ENCODE measurements at regions not wholly inside any gene's neighbourhood (a gene's known extent, or its start where the extent isn't known, plus 50 kb on each side); places are given as distances from the start of the nearest gene placed in this dataset.
"Not testable (repeated sequence)": the region's sequence is repeated elsewhere in the genome, so short reads cannot be mapped to it uniquely, and the experiment has no call there.

- no peak for DNase-seq (ENCODE audit: low spot score)
These were observed 784.6 kb downstream of the TMTC2 start for GRCh38 chr12:83471341-83471740.

- DNase-seq (ENCODE audit: low spot score) = no peak
These were observed 784.0 kb downstream of the TMTC2 start for GRCh38 chr12:83470749-83471148.

GRCh38 chr12:83468988-83469908 lies 782.5 kb downstream of the TMTC2 start:
- DNase-seq (ENCODE audit: low spot score) = no peak

DNA sequence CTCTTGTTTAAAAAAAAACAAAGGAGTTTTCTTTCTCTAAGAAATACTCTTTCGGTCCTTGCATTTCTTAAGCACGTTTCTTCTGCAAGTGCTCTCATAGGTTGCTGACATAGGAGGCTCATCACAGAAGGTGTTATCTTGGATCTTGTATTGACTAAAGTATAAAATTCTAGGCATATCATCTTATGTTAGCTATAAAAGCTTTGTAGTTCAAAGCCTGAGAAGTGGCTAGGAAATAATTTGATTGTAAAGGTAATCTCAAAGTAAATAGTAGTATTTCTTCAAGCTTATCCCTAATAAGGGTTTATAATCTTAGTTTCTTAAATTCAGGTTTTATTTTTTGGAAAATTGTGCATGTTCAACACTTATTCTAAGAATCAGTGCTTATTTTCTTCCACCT lies 778.9 kb downstream of the TMTC2 start:
- DNase-seq (ENCODE audit: low spot score) = no peak

- DNase-seq (ENCODE audit: low spot score) = no peak
These were observed 775.7 kb downstream of the TMTC2 start for GRCh38 chr12:83462419-83462818.

GRCh38 chr12:83461336-83461935 lies 774.7 kb downstream of the TMTC2 start:
- no peak for DNase-seq (ENCODE audit: low spot score)

DNA sequence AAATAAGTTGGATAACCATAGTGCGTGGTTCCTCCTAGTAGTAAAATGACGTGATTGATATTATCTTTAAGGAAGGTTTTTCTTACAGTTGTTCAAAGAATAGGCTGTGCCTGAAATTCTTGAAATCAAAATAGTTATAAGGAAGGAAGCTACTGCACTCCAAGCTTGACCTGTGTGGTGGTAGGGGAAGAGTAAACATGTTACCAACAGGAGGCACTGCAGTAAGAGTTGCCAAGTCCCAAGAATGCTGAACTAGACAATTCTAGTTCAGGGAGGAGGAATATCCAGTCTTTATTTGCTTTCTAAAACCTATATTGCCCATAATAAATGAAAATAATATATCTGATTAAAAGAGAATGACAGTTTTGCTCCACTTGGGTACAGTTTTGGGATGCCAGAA lies 764.5 kb downstream of the TMTC2 start:
- no peak for DNase-seq (ENCODE audit: low spot score)

GRCh38 chr12:83434600-83434999 lies 747.9 kb downstream of the TMTC2 start:
- no peak for DNase-seq (ENCODE audit: low spot score)

DNA sequence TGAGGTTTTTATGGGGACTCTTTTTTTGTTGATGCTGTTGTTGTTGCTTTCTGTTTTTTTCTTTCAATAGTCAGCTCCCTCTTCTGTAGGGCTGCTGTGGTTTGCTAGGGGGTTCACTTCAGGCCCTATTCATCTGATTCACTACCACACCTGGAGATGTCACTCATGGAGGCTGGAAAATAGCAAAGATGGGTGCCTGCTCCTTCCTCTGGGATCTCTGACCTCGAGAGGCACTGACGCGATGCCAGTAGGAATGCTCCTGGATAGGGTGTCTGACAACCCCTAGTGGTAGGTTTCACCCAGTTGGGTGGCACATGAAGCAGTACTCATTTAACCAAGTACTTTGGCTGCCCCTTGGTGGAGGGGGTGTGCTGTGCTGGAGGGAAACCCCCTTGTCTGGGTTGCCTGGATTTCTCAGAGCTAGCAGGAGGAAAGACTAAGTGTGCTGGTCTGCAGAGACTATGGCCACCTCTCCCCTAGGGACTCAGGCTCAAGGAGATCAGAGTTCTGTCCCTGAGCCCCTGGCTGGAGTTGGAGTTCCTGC lies 745.5 kb downstream of the TMTC2 start:
- no peak for DNase-seq (ENCODE audit: low spot score)

GRCh38 chr12:83427586-83428136 lies 741.0 kb downstream of the TMTC2 start:
- DNase-seq (ENCODE audit: low spot score) = not testable (repeated sequence)

DNA sequence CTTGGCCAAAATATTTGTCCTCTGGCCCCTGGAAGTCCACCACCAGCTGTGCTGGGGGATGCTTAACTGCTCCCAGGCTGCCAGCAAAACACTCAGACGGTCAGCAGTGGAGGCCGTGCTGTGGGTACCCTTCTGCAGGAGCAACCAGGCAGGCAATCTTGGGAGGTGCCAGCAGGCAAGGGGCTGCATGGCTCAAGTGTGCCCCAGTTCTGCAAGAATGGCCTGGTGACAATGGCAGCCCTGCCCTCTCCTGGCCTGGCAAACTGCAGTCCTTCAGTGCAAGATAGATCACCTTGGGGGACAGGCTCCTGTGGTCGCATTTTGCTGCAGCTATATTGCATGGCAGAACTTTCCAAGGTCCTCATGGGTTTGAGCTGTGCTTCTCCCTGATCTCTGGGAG lies 728.3 kb downstream of the TMTC2 start:
- no peak for DNase-seq (ENCODE audit: low spot score)

DNA sequence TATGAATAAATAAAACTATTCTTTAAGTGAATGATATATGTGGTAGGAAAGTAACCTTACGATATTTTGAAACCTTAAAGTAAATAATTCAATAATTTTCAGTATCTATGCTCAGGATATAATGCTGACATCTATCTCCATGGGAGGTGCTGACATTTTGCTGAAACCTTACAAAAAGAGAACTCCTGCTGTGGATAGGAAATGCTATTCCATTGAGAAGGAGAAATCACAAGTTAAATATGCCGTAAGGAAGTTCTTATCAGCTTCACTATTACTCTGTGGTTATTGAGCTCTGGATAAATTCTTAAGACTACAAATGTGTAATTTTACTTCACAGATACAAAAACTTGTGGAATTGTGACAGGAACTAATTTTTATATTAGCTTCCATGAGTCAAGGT lies 722.1 kb downstream of the TMTC2 start:
- DNase-seq (ENCODE audit: low spot score) = peak; percentile 1

GRCh38 chr12:83408146-83408545 lies 721.4 kb downstream of the TMTC2 start:
- DNase-seq (ENCODE audit: low spot score) = no peak

DNA sequence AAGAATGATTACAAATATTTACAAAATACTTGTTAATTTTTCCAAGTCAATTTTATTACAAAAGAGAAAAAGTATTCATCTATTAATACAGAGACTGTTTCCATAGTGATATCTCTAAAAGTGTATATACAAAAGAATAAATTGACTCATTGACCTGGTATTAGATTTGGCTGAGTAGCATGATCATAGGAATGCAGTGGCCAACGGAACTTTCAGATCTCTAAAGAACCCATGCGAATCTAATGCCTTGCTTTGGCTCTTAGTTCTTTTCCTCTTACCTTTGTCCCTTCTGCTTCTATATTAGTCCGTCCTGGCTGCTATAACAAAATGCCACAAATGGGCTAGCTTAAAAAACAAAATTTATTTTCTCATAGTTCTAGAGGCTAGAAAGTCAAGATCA lies 717.8 kb downstream of the TMTC2 start:
- DNase-seq (ENCODE audit: low spot score) = no peak

DNA sequence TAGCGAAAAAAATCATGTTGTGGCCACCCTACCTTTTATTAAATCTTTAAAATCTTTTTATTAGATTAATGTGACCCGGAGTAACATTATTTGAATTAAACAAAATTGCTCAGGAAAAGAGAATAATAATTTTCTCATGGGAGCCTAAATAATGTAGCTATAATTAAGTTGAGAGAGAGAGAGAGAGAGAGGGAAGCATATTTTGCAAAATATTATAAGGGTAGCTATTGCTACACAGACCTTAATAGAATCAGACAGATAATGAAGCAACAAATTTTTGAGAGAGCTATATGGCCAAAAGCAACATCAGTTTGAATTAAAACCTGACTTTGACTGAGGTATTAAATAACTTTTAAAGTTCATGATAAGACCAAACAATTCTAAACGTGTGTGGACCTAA lies 703.5 kb downstream of the TMTC2 start:
- no peak for DNase-seq (ENCODE audit: low spot score)

- DNase-seq (ENCODE audit: low spot score) = peak; percentile 11
These were observed 702.7 kb downstream of the TMTC2 start for GRCh38 chr12:83389237-83389996.

DNA sequence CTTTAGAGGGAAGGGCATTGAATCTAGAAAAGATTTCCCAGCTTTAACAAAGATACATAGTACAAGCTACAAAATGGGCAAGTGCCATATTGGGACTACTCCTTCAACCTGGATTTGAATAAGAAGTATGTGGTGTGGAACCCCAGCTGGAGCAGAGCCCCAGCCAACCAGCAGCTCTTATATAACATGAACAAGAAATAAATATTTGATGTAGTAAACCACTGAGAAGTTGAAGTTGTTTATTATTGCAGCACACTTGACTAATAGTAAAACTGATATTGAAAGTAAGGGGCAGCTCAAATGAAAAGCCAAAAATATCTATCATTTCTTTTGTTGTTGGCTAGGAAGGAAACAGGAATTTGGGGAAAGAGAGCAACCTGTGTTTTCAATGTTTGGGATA lies 701.8 kb downstream of the TMTC2 start:
- DNase-seq (ENCODE audit: low spot score) = no peak

- no peak for DNase-seq (ENCODE audit: low spot score)
These were observed 700.0 kb downstream of the TMTC2 start for GRCh38 chr12:83386527-83387264.

GRCh38 chr12:83378186-83378727 lies 691.6 kb downstream of the TMTC2 start:
- DNase-seq (ENCODE audit: low spot score) = no peak

GRCh38 chr12:83365317-83365716 lies 678.6 kb downstream of the TMTC2 start:
- peak; percentile 8 for DNase-seq (ENCODE audit: low spot score)

- no peak for DNase-seq (ENCODE audit: low spot score)
These were observed 674.8 kb downstream of the TMTC2 start for GRCh38 chr12:83361475-83361874.

Data from A172 (cell line).